HG03565 (cell line): ENCODE measurements at regions not wholly inside any gene's neighbourhood (a gene's known extent, or its start where the extent isn't known, plus 50 kb on each side); places are given as distances from the start of the nearest gene placed in this dataset.
"Not testable (repeated sequence)": the region's sequence is repeated elsewhere in the genome, so short reads cannot be mapped to it uniquely, and the experiment has no call there.

Experiments used
- ATAC-seq: cut with Tn5 transposase; IDR thresholded peaks from one replicate; pipeline ENCODE4 v1.9.1; 2021; ENCODE audit warnings: mild to moderate bottlenecking, moderate library complexity; ENCODE audit not compliant: unreplicated experiment

GRCh38 chr12:97005174-97005573 lies 98.1 kb downstream of the NEDD1 start:
- no peak for ATAC-seq

GRCh38 chr12:97005646-97006045 lies 98.6 kb downstream of the NEDD1 start:
- ATAC-seq: no peak

- ATAC-seq: no peak
Measured at GRCh38 chr12:97006585-97006984, 99.5 kb downstream of the NEDD1 start.

- ATAC-seq: no peak
Measured at GRCh38 chr12:97016163-97016562, 109.1 kb downstream of the NEDD1 start.

- peak; percentile 81 for ATAC-seq
Measured at GRCh38 chr12:97017213-97017612, 110.2 kb downstream of the NEDD1 start.

GRCh38 chr12:97022536-97023230 lies 115.6 kb downstream of the NEDD1 start:
- ATAC-seq: no peak

GRCh38 chr12:97024393-97024792 lies 117.3 kb downstream of the NEDD1 start:
- ATAC-seq: no peak

- ATAC-seq: no peak
Measured at GRCh38 chr12:97026901-97027300, 119.8 kb downstream of the NEDD1 start.

GRCh38 chr12:97027482-97027881 lies 120.4 kb downstream of the NEDD1 start:
- ATAC-seq: no peak

- ATAC-seq: no peak
Measured at GRCh38 chr12:97038131-97038530, 131.1 kb downstream of the NEDD1 start.

GRCh38 chr12:97038834-97039233 lies 131.8 kb downstream of the NEDD1 start:
- no peak for ATAC-seq

- no peak for ATAC-seq
Measured at GRCh38 chr12:97046901-97047300, 139.8 kb downstream of the NEDD1 start.

GRCh38 chr12:97047361-97047760 lies 140.3 kb downstream of the NEDD1 start:
- ATAC-seq: no peak

GRCh38 chr12:97048421-97049035 lies 141.5 kb downstream of the NEDD1 start:
- no peak for ATAC-seq

GRCh38 chr12:97050509-97050908 lies 143.5 kb downstream of the NEDD1 start:
- no peak for ATAC-seq

GRCh38 chr12:97051341-97051740 lies 144.3 kb downstream of the NEDD1 start:
- ATAC-seq: no peak

GRCh38 chr12:97061171-97061570 lies 154.1 kb downstream of the NEDD1 start:
- ATAC-seq: no peak

GRCh38 chr12:97063292-97063935 lies 156.4 kb downstream of the NEDD1 start:
- ATAC-seq: no peak

- no peak for ATAC-seq
Measured at GRCh38 chr12:97075161-97075933, 168.3 kb downstream of the NEDD1 start.

GRCh38 chr12:97075934-97076630 lies 169.0 kb downstream of the NEDD1 start:
- no peak for ATAC-seq

- ATAC-seq: not testable (repeated sequence)
Measured at GRCh38 chr12:97076912-97077311, 169.9 kb downstream of the NEDD1 start.
